ENCODE measurements at regions not wholly inside any gene's neighbourhood (a gene's known extent, or its start where the extent isn't known, plus 50 kb on each side); places are given as distances from the start of the nearest gene placed in this dataset.
"Not testable (repeated sequence)": the region's sequence is repeated elsewhere in the genome, so short reads cannot be mapped to it uniquely, and the experiment has no call there.

GRCh38 chr14:71165121-71166031 is 258.1 kb downstream of the PCNX1 start:
- no peak overlapping the region for H3K4me3 ChIP-seq (replicated peaks; ENCODE audit: low read depth, low read length)
- DNase-seq (ENCODE audit: extremely low read depth, low read depth) = no peak
- TF ChIP-seq CTCF (IDR thresholded peaks at IDR 0.05; ENCODE audit: low read depth, low read length, missing control alignments) = no peak

DNA sequence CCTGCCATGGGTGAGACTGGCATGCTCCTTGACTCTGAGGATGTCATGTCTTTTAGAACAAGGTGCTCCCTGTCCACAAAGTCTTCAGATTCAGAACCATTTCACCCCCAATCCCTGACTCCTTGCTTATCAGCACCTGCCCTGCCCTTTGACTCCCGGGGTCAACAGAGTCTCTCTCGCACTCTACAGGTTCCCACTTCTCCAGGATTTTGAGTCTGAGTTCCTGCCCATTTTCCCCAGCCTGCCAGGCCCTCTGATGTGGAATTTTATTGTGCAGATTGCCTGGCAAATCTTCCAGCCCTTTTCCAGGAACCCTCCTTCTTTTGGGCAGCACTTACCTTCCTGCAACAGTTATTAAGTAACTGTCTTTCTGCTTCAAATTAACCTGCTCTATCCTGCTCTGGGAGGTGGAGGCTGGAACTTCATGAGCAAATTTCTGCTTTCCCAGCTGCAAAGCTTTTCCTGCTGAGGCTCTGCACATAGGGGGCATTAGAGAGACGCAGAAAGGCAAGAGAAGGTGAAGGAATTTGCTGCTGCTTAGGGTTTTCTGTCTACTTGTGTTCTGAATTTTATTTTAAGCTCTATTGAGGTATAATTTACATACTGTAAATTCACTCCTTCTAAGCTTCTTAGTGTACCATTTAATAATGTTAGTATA is 259.1 kb downstream of the PCNX1 start:
- H3K4me3 ChIP-seq (replicated peaks; ENCODE audit: low read depth, low read length) = no peak overlapping the region
- TF ChIP-seq CTCF (IDR thresholded peaks at IDR 0.05; ENCODE audit: low read depth, low read length, missing control alignments) = peak; percentile 88
- DNase-seq (ENCODE audit: extremely low read depth, low read depth) = peak; percentile 70

DNA sequence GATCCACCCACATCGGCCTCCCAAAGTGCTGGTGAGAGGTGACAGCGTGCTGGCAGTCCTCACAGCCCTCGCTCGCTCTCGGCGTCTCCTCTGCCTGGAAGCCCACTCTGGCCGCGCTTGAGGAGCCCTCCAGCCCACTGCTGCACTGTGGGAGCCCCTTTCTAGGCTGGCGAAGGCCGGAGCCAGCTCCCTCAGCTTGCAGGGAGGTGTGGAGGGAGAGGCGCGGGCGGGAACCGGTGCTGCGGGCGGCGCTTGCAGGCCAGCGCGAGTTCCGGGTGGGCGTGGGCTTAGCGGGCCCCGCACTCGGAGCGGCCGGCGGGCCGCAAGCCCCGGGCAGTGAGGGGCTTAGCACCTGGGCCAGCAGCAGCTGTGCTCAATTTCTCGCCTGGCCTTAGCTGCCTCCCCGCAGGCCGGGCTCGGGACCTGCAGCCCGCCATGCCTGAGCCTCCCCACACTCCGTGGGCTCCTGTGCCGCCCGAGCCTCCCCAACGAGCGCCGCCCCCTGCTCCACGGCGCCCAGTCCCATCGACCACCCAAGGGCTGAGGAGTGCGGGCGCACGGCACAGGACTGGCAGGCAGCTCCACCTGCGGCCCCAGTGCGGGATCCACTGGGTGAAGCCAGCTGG is 260.2 kb downstream of the PCNX1 start:
- not testable (repeated sequence) for DNase-seq (ENCODE audit: extremely low read depth, low read depth); H3K4me3 ChIP-seq (replicated peaks; ENCODE audit: low read depth, low read length)

- H3K4me3 ChIP-seq (replicated peaks; ENCODE audit: low read depth, low read length) = not testable (repeated sequence)
Measured at GRCh38 chr14:71168161-71168560, 260.9 kb downstream of the PCNX1 start.

DNA sequence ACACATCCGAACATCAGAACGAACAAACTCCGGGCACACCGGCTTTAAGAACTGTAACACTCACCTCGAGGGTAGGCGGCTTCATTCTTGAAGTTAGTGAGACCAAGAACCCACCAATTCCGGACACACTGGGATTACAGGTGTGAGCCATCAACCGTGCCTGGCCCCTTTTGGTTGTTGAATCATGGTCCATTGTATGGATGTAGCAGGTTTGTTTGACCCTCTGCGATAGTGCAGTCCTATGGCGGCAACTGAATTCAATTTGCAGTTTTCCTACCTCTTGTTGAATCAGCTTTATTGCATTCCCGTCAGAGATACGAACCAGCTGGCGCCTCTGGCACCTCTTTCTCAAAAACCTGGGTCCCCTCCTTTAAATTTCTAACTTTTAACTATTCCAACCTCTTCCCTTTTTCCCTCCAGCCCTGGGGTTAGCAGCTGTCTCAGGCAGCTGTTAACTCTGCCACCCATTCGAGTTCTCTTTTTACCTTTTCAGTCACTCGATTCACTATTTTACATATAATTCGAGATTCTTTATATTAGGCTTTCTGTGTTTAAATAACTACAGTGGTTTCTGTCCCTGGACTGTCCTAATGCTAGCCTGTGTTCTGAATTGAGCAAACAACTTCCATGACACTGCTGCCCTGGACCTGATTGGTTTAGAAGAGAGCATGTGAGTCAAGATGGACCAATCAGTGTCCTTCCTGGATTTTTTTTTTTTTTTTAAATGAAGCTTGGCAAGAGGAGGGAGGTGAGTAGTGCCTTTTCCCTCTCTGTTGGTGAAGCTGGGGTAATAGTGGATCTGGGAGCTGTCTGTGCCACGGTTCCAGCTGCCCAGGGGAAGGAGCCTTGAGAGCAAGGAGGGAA is 261.5 kb downstream of the PCNX1 start:
- no peak overlapping the region for H3K4me3 ChIP-seq (replicated peaks; ENCODE audit: low read depth, low read length)
- DNase-seq (ENCODE audit: extremely low read depth, low read depth) = no peak
- TF ChIP-seq CTCF (IDR thresholded peaks at IDR 0.05; ENCODE audit: low read depth, low read length, missing control alignments) = no peak

More at GRCh38 chr14:71168161-71168560, 260.9 kb downstream of the PCNX1 start:
- not testable (repeated sequence) for DNase-seq (ENCODE audit: extremely low read depth, low read depth)

- no peak for DNase-seq (ENCODE audit: extremely low read depth, low read depth)
- H3K4me3 ChIP-seq (replicated peaks; ENCODE audit: low read depth, low read length) = no peak overlapping the region
- no peak for TF ChIP-seq CTCF (IDR thresholded peaks at IDR 0.05; ENCODE audit: low read depth, low read length, missing control alignments)
Measured at GRCh38 chr14:71169861-71170260, 262.6 kb downstream of the PCNX1 start.

- no peak overlapping the region for H3K4me3 ChIP-seq (replicated peaks; ENCODE audit: low read depth, low read length)
- no peak for TF ChIP-seq CTCF (IDR thresholded peaks at IDR 0.05; ENCODE audit: low read depth, low read length, missing control alignments)
- no peak for DNase-seq (ENCODE audit: extremely low read depth, low read depth)
Measured at GRCh38 chr14:71175491-71175890, 268.2 kb downstream of the PCNX1 start.

Data from HFF-Myc (cell line).